ENCODE measurements at regions not wholly inside any gene's neighbourhood (a gene's known extent, or its start where the extent isn't known, plus 50 kb on each side); places are given as distances from the start of the nearest gene placed in this dataset.
A peak's percentile ranks its signal among the peaks of the same experiment; 100 is the strongest.

- no peak for DNase-seq
Measured at GRCh38 chr2:65663831-65664407, 231.5 kb upstream of the SPRED2 start.

GRCh38 chr2:65662654-65663432 lies 230.4 kb upstream of the SPRED2 start:
- no peak for DNase-seq

GRCh38 chr2:65661980-65662653 lies 229.7 kb upstream of the SPRED2 start:
- no peak for DNase-seq

GRCh38 chr2:65660340-65660739 lies 227.9 kb upstream of the SPRED2 start:
- DNase-seq = no peak

GRCh38 chr2:65658881-65659280 lies 226.5 kb upstream of the SPRED2 start:
- no peak for DNase-seq

- no peak for DNase-seq
Measured at GRCh38 chr2:65658266-65658665, 225.9 kb upstream of the SPRED2 start.

GRCh38 chr2:65656160-65656718 lies 223.8 kb upstream of the SPRED2 start:
- DNase-seq = no peak

- DNase-seq = no peak
Measured at GRCh38 chr2:65655000-65655399, 222.6 kb upstream of the SPRED2 start.

GRCh38 chr2:65654496-65654895 lies 222.1 kb upstream of the SPRED2 start:
- DNase-seq = no peak

GRCh38 chr2:65652066-65652465 lies 219.7 kb upstream of the SPRED2 start:
- no peak for DNase-seq

GRCh38 chr2:65649811-65650589 lies 217.6 kb upstream of the SPRED2 start:
- DNase-seq = peak; percentile 22

GRCh38 chr2:65647249-65647842 lies 214.9 kb upstream of the SPRED2 start:
- no peak for DNase-seq

- no peak for DNase-seq
Measured at GRCh38 chr2:65640793-65641103, 208.3 kb upstream of the SPRED2 start.

GRCh38 chr2:65639156-65639864 lies 206.9 kb upstream of the SPRED2 start:
- no peak for DNase-seq

- no peak for DNase-seq
Measured at GRCh38 chr2:65638443-65638842, 206.0 kb upstream of the SPRED2 start.

- DNase-seq = no peak
Measured at GRCh38 chr2:65636813-65637483, 204.5 kb upstream of the SPRED2 start.

- no peak for DNase-seq
Measured at GRCh38 chr2:65636024-65636423, 203.6 kb upstream of the SPRED2 start.

GRCh38 chr2:65634304-65634703 lies 201.9 kb upstream of the SPRED2 start:
- no peak for DNase-seq

- DNase-seq = no peak
Measured at GRCh38 chr2:65630643-65631042, 198.2 kb upstream of the SPRED2 start.

GRCh38 chr2:65628156-65628555 lies 195.8 kb upstream of the SPRED2 start:
- no peak for DNase-seq

GRCh38 chr2:65626831-65627230 lies 194.4 kb upstream of the SPRED2 start:
- DNase-seq = no peak

- no peak for DNase-seq
Measured at GRCh38 chr2:65625982-65626381, 193.6 kb upstream of the SPRED2 start.

Measured in NCI-H2227 treated with DMSO at 0.1 percent for 48 hours (cell line).